ENCODE measurements at regions not wholly inside any gene's neighbourhood (a gene's known extent, or its start where the extent isn't known, plus 50 kb on each side); places are given as distances from the start of the nearest gene placed in this dataset.

DNA sequence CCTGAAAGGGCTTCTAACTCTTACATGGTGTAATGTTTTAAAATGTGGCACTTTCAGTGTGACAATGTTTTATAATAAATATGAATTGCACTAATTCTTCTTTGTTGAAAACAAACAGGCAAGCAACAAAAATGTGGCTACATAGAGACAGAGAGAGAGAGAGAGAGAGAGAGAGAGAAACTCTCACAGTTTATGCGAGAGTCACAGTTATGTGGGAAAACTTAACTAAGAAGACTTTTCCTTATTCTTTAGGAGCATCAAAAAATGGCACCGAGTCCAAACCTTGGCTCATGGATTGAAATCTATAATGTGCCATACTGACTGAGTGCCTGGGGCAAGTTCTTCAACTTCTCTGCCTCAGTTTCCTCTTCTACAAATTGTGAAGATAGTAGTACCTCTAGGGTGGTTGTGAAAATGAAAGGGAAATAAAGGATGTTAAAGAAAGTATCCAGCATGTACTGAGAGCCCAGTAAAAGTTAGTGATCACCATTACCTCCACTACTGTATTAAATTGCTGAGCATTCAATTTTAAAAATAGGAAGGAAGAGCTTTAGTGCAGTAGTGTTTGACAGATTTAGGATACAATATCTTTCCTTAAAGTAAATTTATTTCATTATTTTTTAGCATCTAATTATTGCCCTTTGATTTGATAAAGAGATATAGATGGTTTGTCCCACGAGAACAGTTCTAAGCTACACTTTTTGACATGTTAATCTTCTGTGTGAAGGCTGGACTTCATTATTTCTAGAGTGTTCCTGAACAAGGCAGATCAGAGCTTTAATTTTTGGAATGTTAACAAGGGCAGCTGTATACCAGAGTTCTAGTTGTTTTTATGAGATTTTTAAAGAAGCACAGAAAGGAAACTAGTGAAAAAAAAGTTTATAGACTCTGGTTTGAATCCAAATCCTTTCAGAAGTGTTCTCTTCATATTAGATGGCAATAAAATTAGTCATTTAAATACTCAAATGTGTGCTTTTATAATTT, 187.5 kb upstream of the ANK2 start:
- H3K36me3 Mint-ChIP-seq, result no peaks in the 10 kb centered on the region
- ATAC-seq (ENCODE audit: low read depth) (no peak), DNase-seq (no peak)
- peaks cover 3% of the 10 kb centered on the region for H3K27me3 Mint-ChIP-seq
- no peak overlapping the region for H3K4me3 Mint-ChIP-seq
- H3K9me3 Mint-ChIP-seq, result no peaks in the 10 kb centered on the region
- H3K27ac Mint-ChIP-seq, result no peak overlapping the region
- H3K4me1 Mint-ChIP-seq, result no peaks in the 10 kb centered on the region
- POLR2A ChIA-PET, result interaction anchor here (0.6 kb wide), 1 partner anchor 12 kb away, joined by 3 read pairs; no protein-coding TSS in a partner anchor

DNA sequence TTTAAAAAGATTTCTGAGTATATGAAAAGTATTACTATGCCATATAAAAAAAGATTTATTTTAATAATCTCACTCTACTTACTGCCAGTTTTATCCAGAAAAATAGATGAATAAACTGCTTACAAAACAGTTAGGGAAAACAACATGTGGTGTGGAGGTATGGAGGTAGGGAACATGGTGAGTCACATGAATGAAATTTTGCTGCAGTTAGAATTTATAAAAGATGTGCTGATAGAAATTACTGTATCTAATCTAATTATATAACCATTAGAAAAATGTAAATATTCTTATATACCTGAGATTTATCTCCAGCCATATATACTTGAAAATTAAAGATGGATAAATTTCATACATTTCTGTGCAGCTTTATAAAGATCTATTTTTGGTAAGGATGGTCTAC, 184.0 kb upstream of the ANK2 start:
- H3K27me3 Mint-ChIP-seq, result peaks cover 3% of the 10 kb centered on the region
- H3K36me3 Mint-ChIP-seq, result no peaks in the 10 kb centered on the region
- POLR2A ChIA-PET, result no interaction called here
- H3K4me1 Mint-ChIP-seq, result no peaks in the 10 kb centered on the region
- DNase-seq (no peak), ATAC-seq (ENCODE audit: low read depth) (no peak)
- H3K4me3 Mint-ChIP-seq, result no peak overlapping the region
- no peaks in the 10 kb centered on the region for H3K9me3 Mint-ChIP-seq
- H3K27ac Mint-ChIP-seq, result no peak overlapping the region

DNA sequence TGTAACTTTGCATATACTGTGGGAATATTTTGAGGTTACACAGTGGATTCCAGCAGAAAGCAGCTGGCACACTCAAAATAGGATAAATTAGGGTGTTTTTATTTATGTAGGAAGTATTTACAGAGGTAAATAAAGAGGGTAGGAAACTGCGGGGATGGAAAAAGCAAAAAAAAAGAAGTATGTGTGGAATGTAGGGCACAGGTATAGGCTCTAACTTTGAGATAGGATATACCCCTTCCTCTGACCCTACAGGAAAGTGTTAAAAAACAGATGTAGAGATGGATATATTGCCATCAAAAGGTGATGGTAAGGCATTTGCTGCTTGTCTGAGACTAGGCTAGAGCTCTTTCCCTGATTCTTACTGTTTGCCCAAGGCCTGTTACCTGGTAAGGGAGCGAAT, 173.1 kb upstream of the ANK2 start:
- Mint-ChIP-seq H3K4me3 (no peak overlapping the region), H3K4me1 (no peaks in the 10 kb centered on the region), H3K36me3 (no peaks in the 10 kb centered on the region), H3K27me3 (peaks cover 4% of the 10 kb centered on the region), H3K9me3 (no peaks in the 10 kb centered on the region), H3K27ac (no peak overlapping the region)
- DNase-seq, result no peak
- POLR2A ChIA-PET, result no interaction called here
- ATAC-seq (ENCODE audit: low read depth), result no peak

DNA sequence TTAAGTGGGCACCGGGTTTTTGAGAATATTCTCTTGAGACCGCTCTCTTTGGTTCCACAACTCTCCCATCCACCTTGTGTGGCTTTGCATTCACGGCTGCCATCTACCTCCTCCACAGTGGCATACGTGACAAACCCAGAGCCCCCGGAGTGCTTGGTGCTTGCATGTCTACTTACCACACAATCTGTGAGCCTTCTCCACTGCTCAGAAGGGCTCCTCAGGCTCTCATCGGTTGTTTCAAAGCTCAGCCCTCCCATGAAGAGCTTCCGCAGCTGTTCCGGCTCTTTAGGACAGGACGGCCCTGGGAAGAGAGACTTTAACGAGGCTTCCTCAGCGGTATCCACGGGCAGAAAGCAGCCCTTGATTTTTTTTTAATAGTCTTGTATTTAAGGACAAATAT, 167.6 kb upstream of the ANK2 start:
- Mint-ChIP-seq H3K4me3 (no peak overlapping the region), H3K4me1 (no peaks in the 10 kb centered on the region), H3K9me3 (no peaks in the 10 kb centered on the region), H3K27me3 (peaks cover 4% of the 10 kb centered on the region), H3K27ac (no peak overlapping the region), H3K36me3 (no peaks in the 10 kb centered on the region)
- POLR2A ChIA-PET, result no interaction called here
- DNase-seq, result no peak
- no peak for ATAC-seq (ENCODE audit: low read depth)

DNA sequence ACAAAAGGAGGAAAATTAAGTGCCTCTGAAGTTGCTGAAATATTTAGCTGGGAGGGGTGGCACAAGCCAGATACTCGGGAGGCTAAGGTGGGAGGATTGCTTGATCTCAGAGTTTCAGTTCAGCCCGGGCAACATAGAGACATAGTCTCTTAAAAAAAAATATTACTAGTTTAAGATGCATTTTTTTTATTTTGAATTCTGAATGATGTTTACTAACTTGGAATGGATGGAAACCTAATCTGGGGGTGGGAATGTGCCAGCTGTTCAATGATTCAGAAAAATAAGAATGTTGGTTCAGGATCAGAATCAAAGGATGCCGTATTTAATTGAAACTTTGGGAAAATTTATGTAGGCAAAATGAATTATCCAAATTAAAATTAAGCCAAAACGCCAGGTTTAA, 167.2 kb upstream of the ANK2 start:
- no peak for DNase-seq
- POLR2A ChIA-PET, result no interaction called here
- no peaks in the 10 kb centered on the region for H3K4me1 Mint-ChIP-seq
- no peak for ATAC-seq (ENCODE audit: low read depth)
- H3K9me3 Mint-ChIP-seq, result no peaks in the 10 kb centered on the region
- H3K4me3 Mint-ChIP-seq, result no peak overlapping the region
- no peaks in the 10 kb centered on the region for H3K36me3 Mint-ChIP-seq
- H3K27me3 Mint-ChIP-seq, result peaks cover 1% of the 10 kb centered on the region
- H3K27ac Mint-ChIP-seq, result no peak overlapping the region

DNA sequence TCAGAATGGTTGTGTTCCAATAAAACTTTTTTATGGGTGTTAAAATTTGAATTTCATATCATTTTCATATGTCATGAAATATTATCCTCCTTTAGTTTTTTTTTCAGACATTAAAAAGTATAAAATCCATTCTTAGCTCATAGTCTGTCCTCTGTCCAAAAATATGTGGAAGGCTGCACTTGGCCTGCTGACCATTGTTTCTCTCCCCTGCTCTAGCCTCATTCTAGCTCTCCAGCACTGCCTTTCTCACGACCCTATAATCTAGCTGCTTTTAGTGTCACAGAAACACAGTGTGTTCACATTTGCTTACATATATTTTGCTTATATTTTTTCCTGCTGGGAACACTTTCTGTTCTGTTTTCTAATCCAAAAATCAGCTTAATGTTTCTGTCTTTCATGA, 165.0 kb upstream of the ANK2 start:
- ATAC-seq (ENCODE audit: low read depth) (no peak), DNase-seq (no peak)
- no peaks in the 10 kb centered on the region for H3K36me3 Mint-ChIP-seq
- no peaks in the 10 kb centered on the region for H3K9me3 Mint-ChIP-seq
- no peak overlapping the region for H3K27ac Mint-ChIP-seq
- POLR2A ChIA-PET, result no interaction called here
- no peaks in the 10 kb centered on the region for H3K4me1 Mint-ChIP-seq
- H3K4me3 Mint-ChIP-seq, result no peak overlapping the region
- no peaks in the 10 kb centered on the region for H3K27me3 Mint-ChIP-seq

DNA sequence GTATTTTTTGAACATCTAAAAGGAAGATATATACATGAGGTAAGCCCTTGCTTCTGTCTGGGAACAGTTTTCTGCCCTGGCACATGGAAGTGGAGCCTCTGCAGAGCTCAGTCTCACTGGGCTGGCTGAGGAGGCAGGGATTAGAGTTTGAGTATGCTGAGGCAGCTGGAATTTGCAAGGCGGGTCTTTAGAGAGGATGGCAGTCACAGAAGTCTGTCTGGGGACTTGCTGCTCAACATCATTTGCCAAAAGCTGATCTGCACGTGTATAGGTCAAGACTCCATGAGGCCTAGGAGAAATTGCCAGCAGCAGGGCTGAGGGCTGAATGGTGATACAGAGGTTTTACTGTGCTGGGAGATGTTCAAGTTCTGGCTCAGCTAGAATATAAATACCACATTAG, 163.6 kb upstream of the ANK2 start:
- H3K4me1 Mint-ChIP-seq, result peaks cover 2% of the 10 kb centered on the region
- no peaks in the 10 kb centered on the region for H3K36me3 Mint-ChIP-seq
- POLR2A ChIA-PET, result no interaction called here
- H3K9me3 Mint-ChIP-seq, result no peaks in the 10 kb centered on the region
- ATAC-seq (ENCODE audit: low read depth) (no peak), DNase-seq (no peak)
- no peak overlapping the region for H3K27ac Mint-ChIP-seq
- no peaks in the 10 kb centered on the region for H3K27me3 Mint-ChIP-seq
- H3K4me3 Mint-ChIP-seq, result no peak overlapping the region

DNA sequence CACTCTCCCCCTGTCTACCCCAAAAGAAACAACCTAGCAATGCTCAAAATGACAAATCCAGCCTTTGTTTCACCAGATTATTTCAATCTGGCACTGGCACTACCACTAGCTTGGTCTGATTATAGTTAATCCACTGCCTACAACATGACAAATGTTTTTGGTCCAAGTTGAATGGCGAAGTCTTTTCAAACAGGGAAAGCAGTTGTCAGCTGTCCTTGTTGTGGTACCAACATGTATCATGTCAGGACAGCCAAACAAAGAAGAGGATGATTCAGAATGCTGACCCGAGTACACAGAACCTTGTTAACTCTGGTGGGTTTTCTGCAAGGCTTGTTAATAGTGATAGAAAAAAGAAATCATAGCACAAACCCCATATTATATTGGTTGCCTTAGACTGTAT, 160.8 kb upstream of the ANK2 start:
- ATAC-seq (ENCODE audit: low read depth) (no peak), DNase-seq (no peak)
- no peaks in the 10 kb centered on the region for H3K27me3 Mint-ChIP-seq
- H3K9me3 Mint-ChIP-seq, result no peaks in the 10 kb centered on the region
- H3K4me1 Mint-ChIP-seq, result peaks cover 2% of the 10 kb centered on the region
- no peaks in the 10 kb centered on the region for H3K36me3 Mint-ChIP-seq
- POLR2A ChIA-PET, result no interaction called here
- H3K4me3 Mint-ChIP-seq, result no peak overlapping the region
- H3K27ac Mint-ChIP-seq, result no peak overlapping the region

DNA sequence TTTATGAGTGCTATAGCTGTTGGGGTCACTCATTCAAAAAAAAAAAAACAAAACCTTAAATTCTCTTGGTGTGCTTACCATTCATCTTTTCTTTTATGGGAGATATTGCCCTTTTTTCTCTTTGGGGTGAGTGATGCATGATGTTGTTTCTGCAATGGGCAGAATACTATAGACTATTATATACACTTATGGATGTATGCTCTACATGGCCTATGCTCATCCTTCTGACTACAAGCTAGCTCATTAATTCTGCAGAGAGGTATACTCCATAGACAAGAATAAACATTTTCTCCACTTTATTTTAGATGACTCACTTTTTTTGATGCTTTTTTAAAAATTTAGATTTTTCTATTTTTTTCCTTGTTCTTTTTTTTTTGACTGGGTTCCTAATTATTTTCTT, 160.3 kb upstream of the ANK2 start:
- no peaks in the 10 kb centered on the region for H3K9me3 Mint-ChIP-seq
- H3K4me3 Mint-ChIP-seq, result no peak overlapping the region
- no peaks in the 10 kb centered on the region for H3K27me3 Mint-ChIP-seq
- ATAC-seq (ENCODE audit: low read depth) (no peak), DNase-seq (no peak)
- H3K4me1 Mint-ChIP-seq, result peaks cover 2% of the 10 kb centered on the region
- H3K36me3 Mint-ChIP-seq, result no peaks in the 10 kb centered on the region
- POLR2A ChIA-PET, result no interaction called here
- no peak overlapping the region for H3K27ac Mint-ChIP-seq

DNA sequence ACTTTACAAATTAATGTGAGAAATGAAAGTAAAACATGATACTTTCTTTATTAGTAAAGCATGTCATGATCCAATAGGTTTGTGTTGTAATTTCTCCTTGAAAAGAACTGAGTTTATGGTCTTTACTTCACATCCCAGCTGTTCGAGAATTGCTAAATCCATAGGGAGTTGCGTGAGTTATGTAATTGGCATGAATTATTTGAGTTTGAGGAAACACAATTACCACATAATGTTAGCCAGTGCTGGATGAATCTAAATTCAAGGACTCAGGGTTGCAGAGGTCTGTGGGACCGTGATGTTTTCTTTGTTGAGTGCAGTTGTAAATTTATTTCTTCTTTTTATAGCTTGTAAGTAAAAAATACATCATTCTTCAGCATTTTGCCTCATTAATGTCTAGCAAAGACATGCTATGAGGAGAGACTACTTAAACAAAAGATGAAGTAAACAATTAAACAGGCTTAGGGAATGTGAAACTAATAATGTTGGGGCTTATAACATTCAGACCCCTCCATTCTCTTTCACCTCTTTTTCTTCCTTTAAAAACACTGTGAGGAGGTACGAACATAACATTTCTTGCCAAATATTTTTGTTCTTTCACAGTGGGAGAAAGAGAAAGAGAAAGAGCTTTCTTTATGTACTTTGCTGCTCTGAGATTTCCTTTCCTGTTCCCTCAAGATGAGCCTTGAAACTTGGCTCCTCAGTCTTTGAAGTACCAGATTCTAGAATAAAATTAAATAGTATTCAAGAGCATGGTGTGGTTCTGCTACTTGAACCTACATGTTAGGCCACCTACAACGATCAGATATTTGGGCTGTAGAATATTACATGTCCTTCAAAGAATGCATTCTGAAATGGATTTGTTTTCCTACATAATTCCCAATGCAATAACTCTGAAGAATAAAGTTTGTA, 159.6 kb upstream of the ANK2 start:
- Mint-ChIP-seq H3K27me3 (peaks cover 3% of the 10 kb centered on the region), H3K36me3 (no peaks in the 10 kb centered on the region), H3K27ac (no peak overlapping the region), H3K4me3 (no peak overlapping the region), H3K4me1 (peaks cover 2% of the 10 kb centered on the region), H3K9me3 (no peaks in the 10 kb centered on the region)
- POLR2A ChIA-PET, result no interaction called here
- ATAC-seq (ENCODE audit: low read depth) (no peak), DNase-seq (no peak)

DNA sequence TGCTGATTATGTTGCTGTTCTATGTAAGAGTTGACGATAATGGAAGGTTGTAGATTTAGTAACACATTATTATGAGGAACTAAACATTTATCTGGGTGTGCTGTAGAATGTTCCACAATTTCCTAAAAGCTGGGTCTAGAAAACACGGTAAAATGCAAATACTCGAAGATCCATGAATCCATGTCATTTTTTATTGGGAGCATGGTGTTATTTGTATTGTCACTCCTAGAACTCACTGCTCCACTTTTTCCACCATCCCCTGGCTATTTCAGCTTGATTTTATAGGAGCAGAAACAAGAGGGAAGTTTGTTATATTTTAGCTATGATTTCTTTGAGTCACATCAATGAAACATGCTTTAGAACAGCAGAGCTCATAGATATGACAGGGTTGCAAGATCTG, 155.0 kb upstream of the ANK2 start:
- H3K4me3 Mint-ChIP-seq, result no peak overlapping the region
- no peak overlapping the region for H3K27ac Mint-ChIP-seq
- H3K4me1 Mint-ChIP-seq, result peaks cover 2% of the 10 kb centered on the region
- peaks cover 17% of the 10 kb centered on the region for H3K27me3 Mint-ChIP-seq
- no peak for ATAC-seq (ENCODE audit: low read depth)
- POLR2A ChIA-PET, result no interaction called here
- no peak for DNase-seq
- no peaks in the 10 kb centered on the region for H3K36me3 Mint-ChIP-seq
- H3K9me3 Mint-ChIP-seq, result no peaks in the 10 kb centered on the region

DNA sequence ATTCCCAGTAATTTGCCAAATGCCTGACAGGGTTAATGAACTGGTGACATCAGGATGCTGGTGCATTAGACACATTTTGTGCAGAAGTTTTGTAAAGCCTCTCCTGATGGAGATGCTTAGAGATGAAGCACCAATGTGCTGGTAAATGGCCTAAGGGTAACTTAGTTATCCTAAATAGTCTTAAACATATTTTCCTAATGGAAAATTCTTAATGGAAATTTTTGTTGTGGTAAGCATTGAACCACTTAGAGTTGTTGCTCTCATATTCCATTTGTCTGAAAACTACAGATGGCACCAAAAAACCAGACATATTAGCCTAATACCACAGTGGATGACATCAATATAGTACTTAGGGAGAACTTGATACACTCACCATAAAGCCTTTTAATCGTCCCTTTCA, 154.5 kb upstream of the ANK2 start:
- ATAC-seq (ENCODE audit: low read depth), result no peak
- Mint-ChIP-seq H3K36me3 (no peaks in the 10 kb centered on the region), H3K4me3 (no peak overlapping the region), H3K4me1 (no peaks in the 10 kb centered on the region), H3K27ac (no peak overlapping the region), H3K9me3 (no peaks in the 10 kb centered on the region), H3K27me3 (peaks cover 19% of the 10 kb centered on the region)
- POLR2A ChIA-PET, result no interaction called here
- no peak for DNase-seq

DNA sequence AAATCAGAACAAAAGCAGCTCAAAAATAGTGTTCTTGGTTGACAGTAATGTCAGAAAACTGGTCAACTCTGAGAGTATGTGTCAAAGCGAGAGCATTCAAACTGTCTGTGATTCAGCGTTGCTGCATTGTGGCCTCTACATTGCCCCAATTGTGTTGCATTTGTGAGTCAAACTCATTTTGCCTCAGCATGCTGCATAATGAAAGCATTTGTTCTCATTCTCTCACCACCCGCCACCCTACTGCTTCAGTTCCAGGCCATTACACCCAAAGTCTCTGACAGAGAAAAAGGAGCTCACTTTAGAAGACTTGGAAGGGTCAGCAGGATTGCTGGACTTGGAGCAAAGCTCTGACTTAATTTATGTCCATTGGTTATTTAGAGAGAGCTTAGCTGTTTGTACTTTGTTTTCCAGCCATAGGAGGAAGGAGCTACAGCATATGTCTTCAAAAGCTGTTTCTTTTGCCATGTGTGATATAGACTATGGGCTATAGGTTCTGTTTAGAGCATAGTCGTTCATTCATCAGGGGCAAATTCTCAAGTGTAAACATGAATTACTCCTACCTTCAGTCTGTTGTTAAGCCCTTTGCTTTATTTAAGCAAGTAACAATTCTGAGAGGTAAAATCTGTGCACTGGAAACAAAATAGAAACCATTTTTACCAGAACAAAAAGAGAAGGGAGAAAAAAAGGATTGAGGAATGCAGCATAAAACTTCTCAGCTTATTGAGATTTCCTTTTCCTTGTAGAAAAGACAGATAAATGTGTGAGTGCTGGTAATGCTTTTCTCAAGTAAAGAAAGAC, 153.4 kb upstream of the ANK2 start:
- ATAC-seq (ENCODE audit: low read depth), result no peak
- no peaks in the 10 kb centered on the region for H3K4me1 Mint-ChIP-seq
- H3K9me3 Mint-ChIP-seq, result no peaks in the 10 kb centered on the region
- POLR2A ChIA-PET, result no interaction called here
- DNase-seq, result no peak
- no peaks in the 10 kb centered on the region for H3K36me3 Mint-ChIP-seq
- no peak overlapping the region for H3K27ac Mint-ChIP-seq
- peaks cover 22% of the 10 kb centered on the region for H3K27me3 Mint-ChIP-seq
- no peak overlapping the region for H3K4me3 Mint-ChIP-seq
